GDM1 (cell line): ENCODE measurements at regions not wholly inside any gene's neighbourhood (a gene's known extent, or its start where the extent isn't known, plus 50 kb on each side); places are given as distances from the start of the nearest gene placed in this dataset.
"Not testable (repeated sequence)": the region's sequence is repeated elsewhere in the genome, so short reads cannot be mapped to it uniquely, and the experiment has no call there.

Experiments used
- DNase-seq: peaks from one replicate; lab custom pipeline; 2025; lab: John Stamatoyannopoulos, UW

GRCh38 chr4:152193059-152193458 lies 342.8 kb downstream of the FBXW7 start:
- no peak for DNase-seq

GRCh38 chr4:152190907-152191306 lies 345.0 kb downstream of the FBXW7 start:
- DNase-seq, result no peak

GRCh38 chr4:152189451-152190179 lies 346.3 kb downstream of the FBXW7 start:
- DNase-seq, result no peak

- DNase-seq, result no peak
These were observed 347.1 kb downstream of the FBXW7 start for GRCh38 chr4:152188801-152189200.

- DNase-seq, result no peak
These were observed 348.2 kb downstream of the FBXW7 start for GRCh38 chr4:152187693-152188092.

- no peak for DNase-seq
These were observed 349.9 kb downstream of the FBXW7 start for GRCh38 chr4:152185786-152186550.

- no peak for DNase-seq
These were observed 354.7 kb downstream of the FBXW7 start for GRCh38 chr4:152181150-152181549.

- no peak for DNase-seq
These were observed 355.5 kb downstream of the FBXW7 start for GRCh38 chr4:152180369-152180768.

- not testable (repeated sequence) for DNase-seq
These were observed 358.4 kb downstream of the FBXW7 start for GRCh38 chr4:152177538-152177937.

- no peak for DNase-seq
These were observed 359.2 kb downstream of the FBXW7 start for GRCh38 chr4:152176627-152177214.

GRCh38 chr4:152175586-152175985 lies 360.3 kb downstream of the FBXW7 start:
- DNase-seq, result no peak

GRCh38 chr4:152172146-152172545 lies 363.7 kb downstream of the FBXW7 start:
- DNase-seq, result no peak

GRCh38 chr4:152171556-152171955 lies 364.3 kb downstream of the FBXW7 start:
- no peak for DNase-seq

GRCh38 chr4:152169683-152170082 lies 366.2 kb downstream of the FBXW7 start:
- DNase-seq, result no peak

- no peak for DNase-seq
These were observed 366.8 kb downstream of the FBXW7 start for GRCh38 chr4:152168987-152169616.

GRCh38 chr4:152166567-152166966 lies 369.3 kb downstream of the FBXW7 start:
- DNase-seq, result no peak

- no peak for DNase-seq
These were observed 370.0 kb downstream of the FBXW7 start for GRCh38 chr4:152165846-152166245.

GRCh38 chr4:152165146-152165545 lies 370.7 kb downstream of the FBXW7 start:
- DNase-seq, result no peak

GRCh38 chr4:152164561-152164960 lies 371.3 kb downstream of the FBXW7 start:
- DNase-seq, result no peak

GRCh38 chr4:152162331-152162697 lies 373.6 kb downstream of the FBXW7 start:
- DNase-seq, result no peak

GRCh38 chr4:152161676-152162330 lies 374.1 kb downstream of the FBXW7 start:
- DNase-seq, result no peak

GRCh38 chr4:152160225-152160800 lies 375.6 kb downstream of the FBXW7 start:
- no peak for DNase-seq
